Glomerular visceral epithelial cell (primary cell): ENCODE measurements at regions not wholly inside any gene's neighbourhood (a gene's known extent, or its start where the extent isn't known, plus 50 kb on each side); places are given as distances from the start of the nearest gene placed in this dataset.

Source experiments
- DNase-seq: peaks from one replicate; pipeline ENCODE4 v3.0.0-alpha.2; 2016; ENCODE audit errors: extremely low spot score

DNA sequence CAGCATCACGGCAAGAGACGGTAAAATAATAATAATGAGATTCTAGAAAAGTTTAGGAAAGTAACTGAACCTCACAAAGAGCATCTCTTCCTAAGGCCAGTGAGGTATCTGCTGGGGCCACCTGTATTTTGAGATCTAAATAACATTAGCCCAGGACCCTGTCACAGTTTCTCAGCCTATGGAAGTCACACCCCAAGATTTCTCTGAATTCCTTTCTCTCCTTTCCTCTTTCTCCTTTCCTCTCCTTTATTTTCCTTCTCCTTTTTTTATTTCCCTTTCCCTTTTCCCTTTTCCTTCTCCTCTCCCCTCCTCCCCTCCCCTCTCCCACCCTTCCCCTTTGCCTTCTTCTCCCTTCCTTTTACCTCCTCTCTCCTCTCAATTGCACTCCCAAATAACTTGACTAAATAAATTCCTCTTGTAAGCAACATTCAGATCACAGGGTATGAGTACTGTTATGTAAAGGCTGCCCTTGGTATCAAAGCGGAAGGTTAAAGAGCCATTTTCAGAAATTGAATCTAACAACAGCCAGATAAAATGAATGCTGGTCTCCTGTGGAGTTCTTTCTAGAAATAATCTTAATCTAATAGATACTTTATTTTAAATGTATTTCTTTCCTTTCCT lies 506.2 kb downstream of the EPM2A start:
- DNase-seq: no peak

GRCh38 chr6:145233955-145234354 lies 501.4 kb downstream of the EPM2A start:
- DNase-seq: no peak

DNA sequence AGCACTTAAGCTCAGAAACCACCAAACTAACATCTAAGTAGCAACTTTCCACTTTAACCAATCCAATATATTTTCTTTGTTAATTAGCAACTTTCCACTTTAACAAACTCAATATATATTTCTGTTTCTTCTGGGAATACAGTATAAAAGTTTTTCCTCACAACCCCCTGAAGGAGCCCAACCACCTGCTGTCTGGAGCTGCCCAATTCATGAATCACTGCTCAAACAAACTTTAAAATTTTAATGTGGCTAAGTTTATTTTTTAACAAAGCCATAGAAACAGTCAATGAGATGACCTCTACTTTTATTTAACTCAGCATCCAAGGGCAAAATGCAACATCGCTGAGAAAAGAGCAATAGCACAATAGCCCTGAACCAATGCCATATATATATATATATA lies 500.1 kb downstream of the EPM2A start:
- DNase-seq: no peak

GRCh38 chr6:145238787-145239186 lies 496.5 kb downstream of the EPM2A start:
- DNase-seq: no peak

DNA sequence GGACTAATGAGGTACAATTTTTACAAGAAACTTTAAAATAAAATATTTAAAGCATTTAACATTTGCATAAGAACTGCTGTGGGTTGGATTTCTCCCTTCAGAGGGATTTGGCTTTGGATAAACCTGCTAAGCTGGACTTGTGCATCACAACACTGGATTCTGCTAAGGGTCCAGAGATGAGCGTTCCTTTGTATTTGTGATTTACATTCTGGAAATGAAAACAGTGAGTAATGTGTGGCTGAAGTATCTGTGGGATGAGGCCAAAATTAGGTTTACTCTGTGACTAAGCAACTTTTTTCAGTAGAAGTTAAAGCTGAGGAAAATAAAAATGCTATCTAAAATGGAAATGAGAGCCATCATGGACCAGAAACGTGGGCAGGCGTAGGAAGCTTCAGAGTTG lies 494.3 kb downstream of the EPM2A start:
- no peak for DNase-seq

- no peak for DNase-seq
These were observed 493.6 kb downstream of the EPM2A start for GRCh38 chr6:145241721-145242120.

DNA sequence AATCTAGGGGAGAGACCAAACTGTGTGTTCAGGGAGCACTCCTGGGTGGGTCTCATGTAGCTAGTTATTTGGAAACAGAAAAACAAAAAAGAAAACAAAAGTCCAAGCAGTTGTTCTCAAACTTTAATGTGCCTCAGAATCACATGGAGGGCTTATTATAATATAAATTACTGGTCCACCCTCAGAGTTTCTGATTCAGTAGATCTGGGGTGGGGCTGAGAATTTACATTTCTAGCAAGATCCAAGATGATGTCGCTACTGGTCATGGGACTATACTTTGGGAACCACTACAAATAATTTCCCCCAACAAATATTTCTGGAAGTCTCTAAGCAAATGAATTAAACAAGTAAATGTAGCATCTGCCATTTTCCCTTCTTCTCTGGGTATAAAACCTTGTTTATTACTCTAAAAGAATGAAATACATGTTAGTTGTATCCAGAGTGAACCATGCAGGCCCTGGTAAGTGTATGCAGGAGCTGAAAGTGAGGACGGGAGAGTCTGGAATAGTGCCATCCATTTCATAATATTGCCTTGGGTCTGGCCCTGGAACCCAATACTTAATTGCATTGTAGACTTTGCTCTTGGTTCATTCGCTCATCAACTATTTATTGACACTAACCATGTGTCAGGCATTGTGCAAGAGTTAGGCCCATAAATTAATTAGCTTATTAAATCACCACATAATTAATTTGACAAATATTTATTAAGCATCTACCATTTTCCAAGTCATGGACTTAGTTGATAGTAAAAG lies 490.8 kb downstream of the EPM2A start:
- no peak for DNase-seq

- DNase-seq: no peak
These were observed 490.2 kb downstream of the EPM2A start for GRCh38 chr6:145245119-145245518.

DNA sequence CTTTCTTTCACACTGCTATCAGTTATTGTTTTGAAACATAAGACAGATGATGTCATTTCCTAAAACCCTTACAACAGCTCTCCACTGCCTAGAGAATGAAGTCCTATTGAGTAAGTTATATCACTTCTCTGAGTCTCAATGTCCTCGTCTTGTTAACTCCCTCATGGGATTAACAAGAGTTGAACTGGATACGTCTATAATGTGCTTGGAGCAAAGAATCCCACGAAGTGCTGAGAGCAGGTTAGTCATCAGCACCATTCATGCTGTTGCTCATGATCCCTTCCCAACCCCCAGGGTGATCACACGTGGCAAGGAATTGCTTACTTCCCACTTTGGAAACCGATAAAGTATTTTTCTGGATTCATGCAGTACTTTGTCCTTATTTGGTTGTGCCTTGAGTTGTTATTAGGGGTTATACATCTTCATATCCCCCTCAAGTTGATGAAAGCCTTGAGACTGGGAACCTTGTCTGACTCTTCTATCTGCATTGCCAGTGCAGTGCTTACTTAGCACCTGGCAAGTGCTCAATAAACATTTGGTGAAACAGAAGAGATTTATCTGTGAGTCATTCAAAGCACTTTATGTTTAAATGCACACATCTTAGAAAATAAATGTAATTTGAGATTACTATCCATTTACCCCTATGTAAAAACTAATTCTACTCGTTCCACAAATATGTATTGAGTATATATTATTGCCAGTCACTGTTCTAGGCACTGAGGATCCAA lies 487.5 kb downstream of the EPM2A start:
- peak; percentile 2 for DNase-seq

DNA sequence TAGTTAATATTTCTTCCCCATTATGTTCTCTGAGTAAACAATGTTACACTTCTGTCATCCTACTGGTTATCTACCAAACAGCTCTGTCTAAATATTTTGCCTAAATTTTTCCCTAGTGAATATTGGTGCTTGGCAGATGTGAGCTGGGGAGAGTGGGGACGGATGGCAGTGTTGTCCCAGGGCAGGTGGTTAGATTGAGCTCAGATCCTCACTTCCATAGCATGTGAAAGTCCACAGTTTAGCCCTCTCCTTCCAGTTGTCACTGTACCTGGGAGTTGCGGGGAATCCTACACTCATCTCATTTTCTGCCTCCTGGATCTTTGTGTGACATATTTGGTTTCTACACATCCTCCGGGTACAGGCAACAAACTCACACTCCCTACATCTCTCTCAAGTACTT lies 484.9 kb downstream of the EPM2A start:
- DNase-seq: no peak

DNA sequence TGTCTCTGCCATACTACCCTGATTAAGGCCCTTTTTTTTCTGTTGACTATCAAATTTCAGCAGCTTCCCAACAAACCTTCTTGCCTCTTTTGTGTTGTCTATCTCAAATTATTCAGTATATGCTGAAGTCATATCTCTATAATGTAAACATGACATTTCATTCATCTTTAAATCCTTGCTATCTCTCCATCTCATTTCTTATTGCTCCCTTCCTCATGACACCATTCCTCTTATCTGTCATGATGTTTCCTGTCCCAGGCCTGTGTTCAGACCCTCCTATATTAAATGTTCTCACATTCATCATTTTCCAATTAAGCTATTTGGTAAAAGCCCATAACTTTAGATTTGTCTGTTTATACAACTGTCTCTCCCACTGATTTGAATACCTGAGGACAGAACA lies 482.6 kb downstream of the EPM2A start:
- DNase-seq: no peak

DNA sequence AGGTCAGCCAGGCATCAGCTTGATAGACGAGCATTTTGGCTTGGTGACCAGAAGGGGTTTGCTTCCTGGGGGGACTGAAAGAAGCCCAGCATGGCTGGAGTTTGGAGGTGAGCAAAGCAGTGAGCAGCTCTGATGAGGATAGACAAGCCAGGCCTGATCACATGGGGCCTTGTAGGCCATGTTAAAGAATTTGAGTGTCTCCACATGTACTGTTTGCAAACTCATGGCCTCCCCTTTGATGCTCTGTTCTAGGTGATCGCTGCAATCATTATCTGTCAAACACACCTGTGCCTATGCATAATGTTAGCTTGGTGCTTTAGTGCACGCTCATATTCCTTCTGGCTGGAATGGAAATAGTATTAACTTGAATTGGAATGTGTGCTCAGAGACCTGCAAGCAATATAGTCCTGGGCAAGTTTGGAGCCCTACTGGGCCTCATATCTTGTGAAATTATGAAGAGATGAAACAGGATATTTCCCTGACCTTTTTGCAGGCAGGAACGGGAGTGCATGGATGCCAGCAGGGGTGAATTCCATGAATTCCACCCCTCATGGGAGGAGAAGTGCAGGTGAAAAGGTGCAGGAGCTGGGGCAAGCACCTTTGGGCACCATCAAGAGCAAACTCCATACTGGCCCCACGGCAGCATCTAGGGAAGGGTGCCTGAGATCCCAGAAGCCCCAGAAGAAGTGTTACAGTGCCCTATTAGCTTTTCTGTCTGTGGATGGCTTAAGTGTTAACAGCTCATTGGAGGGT lies 480.5 kb downstream of the EPM2A start:
- no peak for DNase-seq

GRCh38 chr6:145257704-145258103 lies 477.6 kb downstream of the EPM2A start:
- DNase-seq: no peak

GRCh38 chr6:145258122-145258521 lies 477.2 kb downstream of the EPM2A start:
- DNase-seq: no peak

GRCh38 chr6:145260484-145261175 lies 474.7 kb downstream of the EPM2A start:
- DNase-seq: no peak

DNA sequence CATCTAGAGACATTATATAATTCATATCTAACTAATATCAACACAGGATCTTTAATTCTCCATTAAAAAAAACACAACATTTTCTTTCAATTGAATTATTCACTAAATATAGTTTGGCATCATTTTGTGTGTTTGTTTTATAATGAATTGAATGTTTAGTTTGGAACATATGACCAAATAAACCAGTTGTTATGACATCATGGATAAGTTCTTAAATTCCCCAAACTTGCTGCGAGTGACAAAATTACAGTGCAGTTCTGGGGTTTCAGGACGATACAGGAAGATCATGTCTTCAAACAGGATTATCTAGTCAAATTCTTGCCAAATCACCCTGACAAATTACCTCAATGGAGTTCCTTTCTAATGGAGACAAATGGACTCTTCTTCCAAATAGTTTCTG lies 473.6 kb downstream of the EPM2A start:
- DNase-seq: no peak

GRCh38 chr6:145262771-145263170 lies 472.5 kb downstream of the EPM2A start:
- DNase-seq: no peak

DNA sequence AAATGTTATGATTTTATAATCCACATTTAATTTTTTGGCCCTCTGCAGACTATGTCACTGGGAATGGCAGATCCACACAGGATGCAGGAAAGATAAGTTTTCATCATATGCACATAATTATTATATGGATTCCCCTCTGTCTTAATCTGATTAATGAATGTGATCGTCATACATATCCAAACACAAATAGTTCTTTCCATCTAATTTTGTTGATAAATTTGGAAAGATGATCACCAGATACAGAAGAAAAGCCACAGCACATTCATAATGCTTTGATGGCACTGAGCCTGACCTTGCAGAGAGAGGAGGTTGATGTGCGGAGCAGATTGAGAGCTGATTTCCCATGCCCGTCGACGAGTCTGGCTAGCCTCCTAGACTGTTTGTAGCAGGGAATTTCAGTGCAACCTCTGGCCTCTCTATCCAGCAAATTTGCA lies 471.5 kb downstream of the EPM2A start:
- no peak for DNase-seq

DNA sequence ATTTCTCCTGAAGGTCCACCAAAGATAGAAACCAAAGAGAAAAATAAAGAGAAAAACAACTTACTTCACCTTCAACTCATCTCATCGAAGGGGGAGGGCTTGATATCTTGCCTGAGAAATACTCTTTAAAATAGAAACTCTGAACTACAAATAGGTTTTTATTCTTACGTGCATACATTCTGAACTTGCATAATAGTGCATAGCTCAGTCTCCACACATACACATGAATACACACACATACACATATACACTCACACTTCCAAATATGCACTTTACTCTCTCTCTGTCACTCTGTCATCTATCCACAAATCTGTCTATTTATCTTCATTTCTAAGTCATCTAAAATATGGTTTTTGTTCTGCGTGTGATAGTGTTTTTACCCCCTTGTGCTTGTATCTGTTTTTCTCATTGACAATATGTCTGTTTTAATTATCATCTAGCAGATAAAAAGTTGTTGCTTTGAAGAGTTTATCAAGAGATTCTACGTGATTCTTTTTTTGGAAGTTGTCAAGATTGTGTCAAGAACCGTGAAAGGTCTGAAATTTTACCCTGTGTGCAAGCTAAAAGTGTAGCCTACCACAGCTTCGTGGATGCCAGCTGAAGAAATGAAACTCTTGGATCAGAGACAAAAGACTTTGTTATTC lies 468.8 kb downstream of the EPM2A start:
- DNase-seq: no peak

- DNase-seq: no peak
These were observed 468.0 kb downstream of the EPM2A start for GRCh38 chr6:145267076-145267867.
